GM18870 (cell line): ENCODE measurements at regions not wholly inside any gene's neighbourhood (a gene's known extent, or its start where the extent isn't known, plus 50 kb on each side); places are given as distances from the start of the nearest gene placed in this dataset.

Experiments used
- ATAC-seq: cut with Tn5 transposase; IDR thresholded peaks from one replicate; pipeline ENCODE4 v1.9.1; 2021; ENCODE audit warnings: moderate library complexity; ENCODE audit not compliant: unreplicated experiment

DNA sequence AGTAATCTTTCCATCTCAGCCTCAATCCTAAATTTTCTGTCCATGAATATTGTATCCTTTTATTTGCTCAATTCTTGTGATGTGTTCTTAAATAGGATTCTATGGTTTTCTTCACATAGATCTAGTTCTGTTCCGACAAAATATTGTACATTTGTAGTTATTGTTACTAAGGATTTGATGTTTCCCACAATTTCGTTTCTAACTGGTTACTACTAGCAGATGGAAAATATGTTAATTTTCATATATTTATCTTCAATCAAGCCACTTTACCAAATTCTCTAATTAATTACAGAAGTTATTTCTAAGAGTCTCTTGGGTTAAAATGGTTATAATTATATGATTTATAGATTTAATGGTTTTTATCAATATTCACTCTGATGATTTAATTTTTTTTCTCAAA, 60.3 kb downstream of the SEC61B start:
- no peak for ATAC-seq

DNA sequence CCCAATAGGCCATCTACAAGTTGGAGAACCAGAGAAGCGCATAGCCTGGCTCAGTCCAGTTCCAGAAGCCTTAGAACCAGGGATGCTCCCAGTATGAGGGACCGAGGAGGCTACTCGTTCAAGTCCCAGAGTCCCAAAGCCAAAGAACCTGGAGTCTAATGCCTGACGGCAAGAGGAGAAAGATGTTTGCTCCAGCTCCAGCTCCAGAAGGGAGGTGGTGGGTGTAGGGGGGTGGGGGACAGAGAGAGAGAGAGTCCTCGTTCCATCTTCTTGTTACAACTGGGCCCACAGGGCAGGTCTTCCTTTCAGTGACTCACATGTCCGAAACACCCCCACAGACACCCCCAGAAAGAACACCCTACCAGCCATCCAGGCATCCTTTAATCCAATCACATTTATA, 63.9 kb downstream of the SEC61B start:
- no peak for ATAC-seq

DNA sequence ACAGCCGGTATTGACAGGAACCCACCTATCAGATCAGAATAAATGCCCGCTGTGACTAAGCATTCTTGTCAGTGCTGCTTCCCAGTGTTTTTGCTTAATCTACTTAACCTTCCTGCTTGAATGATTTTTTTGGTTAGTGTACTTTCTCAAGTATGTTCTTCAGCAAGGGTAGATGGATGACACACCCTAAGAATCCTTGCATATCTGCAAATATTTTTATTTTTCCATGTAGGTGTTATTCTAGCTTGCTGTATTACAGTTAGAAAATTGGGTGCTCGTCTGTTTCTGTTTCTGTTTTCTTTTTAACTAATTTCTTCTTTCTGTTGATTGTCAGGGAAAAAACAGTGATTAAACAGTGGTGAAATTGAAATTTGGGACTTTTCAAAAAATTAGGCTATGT, 64.5 kb downstream of the SEC61B start:
- no peak for ATAC-seq

DNA sequence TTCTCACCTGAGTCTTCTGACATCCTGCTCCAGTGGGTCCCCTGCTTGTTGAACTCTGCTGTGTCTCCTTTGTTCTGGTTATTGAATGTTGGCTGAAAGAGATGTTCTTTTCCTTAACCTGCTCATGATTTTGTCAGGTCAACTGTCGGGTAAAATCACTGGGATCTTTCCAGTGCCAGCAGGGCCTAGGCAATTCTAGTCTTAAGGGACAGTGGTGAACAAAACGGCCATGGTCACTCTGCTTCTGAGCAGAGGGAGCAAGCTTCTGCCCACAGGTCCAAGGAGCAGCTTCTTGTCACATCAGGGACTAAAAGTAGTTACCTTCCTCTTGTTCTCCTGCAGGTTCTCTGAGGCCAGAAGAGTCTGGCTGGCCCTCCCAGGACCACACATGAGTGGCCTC, 65.6 kb downstream of the SEC61B start:
- no peak for ATAC-seq

DNA sequence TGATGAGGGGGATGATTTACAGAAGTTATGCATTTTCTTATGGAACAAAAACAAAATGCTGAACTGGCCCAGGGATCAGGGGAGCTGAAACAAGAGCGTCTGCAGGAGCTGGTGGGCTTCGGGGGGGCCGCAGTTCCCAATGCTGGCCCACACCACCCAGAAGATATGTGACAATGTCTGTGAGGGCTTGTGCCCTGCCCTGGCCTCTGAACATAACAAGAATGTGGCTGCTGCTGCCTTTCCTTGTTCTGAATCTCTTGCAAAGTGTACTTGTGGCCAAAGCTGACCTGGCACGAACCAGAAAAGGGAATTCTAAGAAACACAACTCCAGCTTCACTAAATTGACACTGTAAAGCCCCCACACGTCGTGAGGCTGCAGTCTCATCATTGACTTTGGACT, 66.7 kb downstream of the SEC61B start:
- ATAC-seq, result no peak

DNA sequence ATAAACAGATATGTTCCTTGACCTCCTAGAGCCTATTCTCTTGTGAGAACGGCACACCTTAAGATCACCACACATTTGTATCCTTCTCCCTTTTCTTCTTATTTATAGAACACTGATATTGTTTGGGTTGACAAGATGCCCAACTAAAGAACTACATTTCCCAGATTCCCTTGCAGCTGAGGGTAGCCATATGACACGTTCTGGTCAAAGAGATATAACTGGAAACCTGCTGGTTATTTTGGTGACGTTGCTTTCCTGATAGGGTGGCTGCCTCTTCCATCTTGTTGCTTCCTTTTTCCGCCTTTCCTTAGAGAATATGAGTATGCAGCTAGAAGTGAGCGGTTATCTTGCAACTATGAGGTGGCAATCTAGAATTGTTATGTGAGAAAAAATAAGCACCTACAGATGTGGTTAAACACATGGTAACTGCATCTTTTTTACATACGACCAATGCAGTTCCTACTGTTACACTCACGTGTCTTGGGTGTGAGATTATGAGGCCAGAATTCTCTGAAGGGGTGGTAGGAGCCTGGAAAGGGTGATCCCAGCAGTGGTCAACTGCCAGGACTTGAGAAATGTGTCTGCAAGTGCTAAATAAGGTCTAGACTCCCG, 72.9 kb downstream of the SEC61B start:
- no peak for ATAC-seq

DNA sequence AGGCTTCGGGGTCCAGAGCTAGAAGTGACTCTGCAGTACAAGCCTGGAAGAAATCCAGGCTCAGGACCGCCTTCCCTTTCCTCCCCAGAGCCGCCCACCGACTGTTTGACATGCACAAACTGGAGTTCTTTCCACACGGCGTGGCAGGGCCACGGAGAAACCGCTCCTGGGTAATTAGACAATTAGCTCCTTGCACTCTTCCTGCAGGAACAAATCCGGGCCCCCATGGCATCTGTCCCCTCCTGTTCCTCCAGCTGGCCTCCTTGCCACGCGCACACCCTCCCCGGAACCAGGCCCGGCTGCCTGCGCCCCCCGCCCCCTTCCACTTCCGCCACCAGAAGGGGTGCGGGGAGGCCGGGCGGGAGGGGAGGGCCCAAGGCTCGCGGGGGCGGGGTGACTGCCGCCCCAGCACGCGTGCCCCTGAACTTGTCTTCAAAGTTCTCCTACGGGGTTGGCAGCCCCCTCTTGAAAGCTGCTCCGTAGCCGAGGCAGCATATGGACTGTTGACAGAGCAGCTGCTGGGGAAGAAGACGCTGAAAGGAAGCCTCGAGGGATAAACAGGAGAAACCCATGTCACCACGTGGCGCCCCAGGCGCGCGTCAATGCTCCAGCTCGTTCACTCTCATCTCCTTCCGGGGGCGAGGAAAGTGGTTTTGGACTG, 74.3 kb downstream of the SEC61B start:
- no peak for ATAC-seq

GRCh38 chr9:99298614-99299013, 76.5 kb downstream of the SEC61B start:
- ATAC-seq, result no peak

- ATAC-seq, result no peak
These were observed 77.4 kb downstream of the SEC61B start for GRCh38 chr9:99299211-99300102.

GRCh38 chr9:99300103-99300439, 78.0 kb downstream of the SEC61B start:
- ATAC-seq, result no peak

DNA sequence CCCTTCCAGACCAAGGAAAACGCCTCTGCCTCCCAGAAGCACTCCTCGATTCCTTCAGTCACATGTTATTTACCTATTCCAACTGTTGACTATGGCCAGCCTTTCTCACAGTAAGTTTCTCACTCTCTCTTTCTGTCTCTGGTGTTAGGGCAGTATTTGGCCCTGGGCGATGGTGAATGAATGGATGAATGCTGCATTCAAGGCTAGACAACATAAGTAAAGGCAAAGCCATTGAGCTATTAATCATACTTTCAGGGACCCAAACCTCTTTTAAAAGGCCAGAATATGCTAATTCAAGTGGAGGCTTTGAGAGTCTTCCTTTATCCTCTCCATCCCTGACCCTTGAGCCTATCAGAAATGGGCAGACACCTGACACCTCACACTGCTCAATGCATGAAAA, 78.5 kb downstream of the SEC61B start:
- no peak for ATAC-seq

DNA sequence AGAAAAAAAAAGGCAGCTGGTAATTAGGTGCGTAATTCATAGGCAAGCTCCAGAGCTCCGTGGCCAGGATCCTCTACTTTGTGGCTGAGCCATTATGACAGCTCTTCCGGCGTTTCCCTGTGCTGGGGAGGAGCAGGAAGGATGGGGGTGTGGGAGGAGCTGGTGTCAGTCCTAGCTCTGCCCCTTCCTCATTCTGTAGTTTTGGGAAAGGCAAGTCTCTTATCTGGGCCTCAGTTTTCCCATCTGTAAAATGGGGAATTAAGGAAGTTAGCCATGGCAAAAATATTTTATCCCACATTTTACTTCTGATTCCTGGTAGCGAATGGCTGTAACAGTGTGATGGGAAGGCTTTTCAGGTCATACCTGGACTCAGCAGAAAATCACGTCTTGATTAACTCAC, 81.1 kb downstream of the SEC61B start:
- no peak for ATAC-seq

GRCh38 chr9:99305124-99305523, 83.0 kb downstream of the SEC61B start:
- no peak for ATAC-seq

DNA sequence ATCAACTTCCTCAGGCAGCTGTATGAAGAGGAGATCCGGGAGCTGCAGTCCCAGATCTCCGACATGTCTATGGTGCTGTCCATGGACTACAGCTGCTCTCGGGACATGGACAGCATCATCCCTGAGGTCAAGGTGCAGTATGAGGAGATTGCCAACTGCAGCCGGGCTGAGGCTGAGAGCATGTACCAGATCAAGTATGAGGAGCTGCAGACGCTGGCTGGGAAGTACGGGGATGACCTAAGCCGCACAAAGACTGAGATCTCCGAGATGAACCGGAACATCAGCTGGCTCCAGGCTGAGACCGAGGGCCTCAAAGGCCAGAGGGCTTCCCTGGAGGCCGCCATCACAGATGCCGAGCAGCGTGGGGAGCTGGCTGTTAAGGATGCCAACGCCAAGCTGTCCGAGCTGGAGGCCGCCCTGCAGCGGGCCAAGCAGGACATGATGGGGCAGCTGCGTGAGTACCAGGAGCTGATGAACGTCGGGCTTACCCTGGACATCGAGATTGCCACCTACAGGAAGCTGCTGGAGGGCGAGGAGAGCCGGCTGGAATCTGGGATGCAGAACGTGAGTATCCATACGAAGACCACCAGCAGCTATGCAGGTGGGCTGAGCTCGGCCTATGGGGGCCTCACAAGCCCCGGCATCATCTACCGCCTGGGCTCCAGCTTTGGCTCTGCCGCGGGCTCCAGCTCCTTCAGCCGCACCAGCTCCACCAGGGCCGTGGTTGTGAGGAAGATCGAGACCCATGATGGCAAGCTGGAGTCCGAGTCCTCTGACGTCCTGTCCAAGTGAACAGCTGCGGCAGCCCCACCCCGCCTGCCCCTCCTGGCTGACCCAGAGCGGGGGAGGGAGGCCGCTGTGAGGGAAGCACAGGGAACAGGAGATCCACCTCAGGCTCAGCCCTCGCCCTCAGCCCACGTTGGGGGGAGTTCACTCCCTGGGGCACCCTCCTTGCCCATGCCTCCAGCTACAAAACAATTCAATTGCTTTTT, 84.0 kb downstream of the SEC61B start:
- no peak for ATAC-seq

GRCh38 chr9:99307851-99308250, 85.8 kb downstream of the SEC61B start:
- ATAC-seq, result no peak

- no peak for ATAC-seq
These were observed 87.3 kb downstream of the SEC61B start for GRCh38 chr9:99309141-99309939.

DNA sequence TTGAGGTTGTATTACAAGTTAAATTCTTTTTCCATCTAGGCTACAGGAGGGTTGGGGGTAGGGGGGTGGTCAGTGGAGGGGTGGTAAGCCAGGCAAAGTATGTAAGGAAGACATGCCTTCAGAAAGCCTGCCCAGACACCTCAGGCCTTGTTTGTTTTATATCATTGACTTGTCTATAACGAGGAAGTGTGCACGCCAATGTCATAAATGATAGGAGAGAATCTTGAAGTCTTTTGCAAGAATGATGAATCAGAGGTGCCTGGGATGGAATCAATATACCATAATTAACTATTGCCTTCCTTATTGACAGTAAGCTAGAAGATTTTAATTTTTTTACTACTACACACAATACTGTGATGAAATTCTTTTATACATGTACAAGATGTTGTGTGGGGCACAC, 90.7 kb downstream of the SEC61B start:
- no peak for ATAC-seq

DNA sequence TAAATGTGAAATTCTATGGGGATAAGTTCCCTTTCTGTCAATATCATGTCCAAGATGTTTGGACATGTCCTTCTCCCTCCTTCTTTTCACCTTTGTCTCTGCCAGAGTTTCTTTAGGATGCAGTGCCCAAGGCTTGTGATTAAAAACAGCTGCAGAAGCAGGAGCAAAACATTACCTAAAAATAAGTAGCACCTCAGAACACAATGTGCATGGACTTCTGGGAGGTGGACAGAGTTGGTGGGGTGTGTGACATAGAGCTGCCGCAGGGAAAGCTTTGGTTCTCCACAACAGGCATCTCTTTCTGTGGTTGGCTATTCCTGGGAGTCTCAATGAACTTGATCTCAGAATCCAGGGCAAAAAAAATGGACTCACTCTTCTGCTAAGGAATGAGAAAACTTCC, 97.0 kb downstream of the SEC61B start:
- no peak for ATAC-seq

DNA sequence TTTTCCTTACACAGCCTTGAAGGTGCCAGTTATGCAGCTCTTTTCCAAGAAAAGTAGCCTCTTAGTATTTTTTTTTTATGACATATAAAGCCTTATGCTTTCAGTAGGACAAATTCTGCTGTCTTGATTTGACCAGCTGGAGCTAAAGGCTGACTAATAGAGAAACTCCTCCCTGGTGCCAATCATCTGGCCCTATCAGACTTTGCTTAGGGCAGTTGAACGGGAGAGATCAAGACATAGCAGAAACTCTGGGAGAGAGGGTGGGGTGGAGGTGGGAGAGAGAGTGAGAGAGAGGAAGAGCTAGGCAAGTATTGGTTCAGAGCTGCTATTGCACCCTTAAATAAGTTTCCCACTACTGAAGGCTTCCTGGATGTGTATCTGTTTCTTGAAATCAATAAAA, 100.2 kb downstream of the SEC61B start:
- no peak for ATAC-seq
